Glutamatergic neuron (in vitro differentiated cells): ENCODE measurements at regions not wholly inside any gene's neighbourhood (a gene's known extent, or its start where the extent isn't known, plus 50 kb on each side); places are given as distances from the start of the nearest gene placed in this dataset.
"Not testable (repeated sequence)": the region's sequence is repeated elsewhere in the genome, so short reads cannot be mapped to it uniquely, and the experiment has no call there.

ENCODE experiments used
- DNase-seq: peaks from one replicate; pipeline ENCODE4 v3.0.0; 2022
- H3K27ac Mint-ChIP-seq: one replicate; pipeline ENCODE4 v1.8.0; 2020; ENCODE audit warnings: mild to moderate bottlenecking, mixed read lengths, inconsistent platforms; ENCODE audit not compliant: unreplicated experiment
- H3K27me3 Mint-ChIP-seq: one replicate; pipeline ENCODE4 v1.8.0; 2020; ENCODE audit warnings: mild to moderate bottlenecking, moderate library complexity, mixed read lengths, inconsistent platforms; ENCODE audit not compliant: unreplicated experiment
- H3K36me3 Mint-ChIP-seq: one replicate; pipeline ENCODE4 v1.8.0; 2020; ENCODE audit warnings: mild to moderate bottlenecking, mixed read lengths, inconsistent platforms; ENCODE audit not compliant: unreplicated experiment
- H3K4me1 Mint-ChIP-seq: one replicate; pipeline ENCODE4 v1.8.0; 2020; ENCODE audit warnings: mild to moderate bottlenecking, low read depth, mixed read lengths, inconsistent platforms; ENCODE audit not compliant: unreplicated experiment
- H3K4me3 Mint-ChIP-seq: one replicate; pipeline ENCODE4 v1.8.0; 2020; ENCODE audit warnings: mild to moderate bottlenecking, mixed read lengths, inconsistent platforms; ENCODE audit not compliant: unreplicated experiment
- H3K9me3 Mint-ChIP-seq: one replicate; pipeline ENCODE4 v1.8.0; 2020; ENCODE audit warnings: mild to moderate bottlenecking, moderate library complexity, mixed read lengths, inconsistent platforms; ENCODE audit not compliant: unreplicated experiment
- TF ChIP-seq, protein P1 (sequence below): fragments of 200-600 bp; sonication (generic); IDR thresholded peaks from one replicate; pipeline ENCODE4 v1.5.0; 2021; ENCODE audit not compliant: partially characterized antibody, unreplicated experiment

DNA sequence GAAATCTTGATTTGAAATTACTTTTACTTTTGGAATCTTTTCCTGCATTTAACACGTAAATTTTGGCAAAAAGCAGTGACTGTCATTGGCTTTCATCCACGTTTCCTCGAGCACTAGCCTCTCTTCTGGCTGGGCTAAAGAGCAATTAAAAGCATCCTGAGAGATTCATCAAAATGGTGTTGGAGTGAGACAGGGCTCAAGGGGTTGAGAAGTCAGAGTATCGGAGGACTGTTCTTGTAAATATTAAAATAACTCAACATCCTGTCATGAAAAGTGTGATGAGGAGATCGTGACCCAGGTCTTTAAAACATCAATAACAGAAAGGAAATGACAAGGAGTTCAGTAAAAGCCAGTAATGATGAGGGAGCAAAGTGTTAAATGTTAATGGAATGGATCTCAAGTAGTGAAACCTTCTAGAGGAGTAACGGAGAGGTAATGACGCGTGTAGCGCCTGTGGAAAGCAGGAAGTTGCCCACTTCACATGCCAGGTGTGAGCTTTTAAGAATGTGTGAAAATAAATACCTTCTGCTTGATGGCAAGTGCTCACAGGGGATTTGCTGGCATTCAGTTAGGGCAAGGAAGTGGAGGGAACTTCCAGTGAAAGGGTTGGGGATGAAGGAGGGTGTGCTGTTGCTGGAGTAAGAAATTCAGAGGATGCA, 754.4 kb downstream of the ADCYAP1 start:
- peaks cover under 1% of the 10 kb centered on the region for H3K27me3 Mint-ChIP-seq
- TF ChIP-seq, protein P1, sequence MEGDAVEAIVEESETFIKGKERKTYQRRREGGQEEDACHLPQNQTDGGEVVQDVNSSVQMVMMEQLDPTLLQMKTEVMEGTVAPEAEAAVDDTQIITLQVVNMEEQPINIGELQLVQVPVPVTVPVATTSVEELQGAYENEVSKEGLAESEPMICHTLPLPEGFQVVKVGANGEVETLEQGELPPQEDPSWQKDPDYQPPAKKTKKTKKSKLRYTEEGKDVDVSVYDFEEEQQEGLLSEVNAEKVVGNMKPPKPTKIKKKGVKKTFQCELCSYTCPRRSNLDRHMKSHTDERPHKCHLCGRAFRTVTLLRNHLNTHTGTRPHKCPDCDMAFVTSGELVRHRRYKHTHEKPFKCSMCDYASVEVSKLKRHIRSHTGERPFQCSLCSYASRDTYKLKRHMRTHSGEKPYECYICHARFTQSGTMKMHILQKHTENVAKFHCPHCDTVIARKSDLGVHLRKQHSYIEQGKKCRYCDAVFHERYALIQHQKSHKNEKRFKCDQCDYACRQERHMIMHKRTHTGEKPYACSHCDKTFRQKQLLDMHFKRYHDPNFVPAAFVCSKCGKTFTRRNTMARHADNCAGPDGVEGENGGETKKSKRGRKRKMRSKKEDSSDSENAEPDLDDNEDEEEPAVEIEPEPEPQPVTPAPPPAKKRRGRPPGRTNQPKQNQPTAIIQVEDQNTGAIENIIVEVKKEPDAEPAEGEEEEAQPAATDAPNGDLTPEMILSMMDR, result no peak
- H3K9me3 Mint-ChIP-seq, result no peaks in the 10 kb centered on the region
- H3K4me3 Mint-ChIP-seq, result no peak overlapping the region
- H3K27ac Mint-ChIP-seq, result peak overlapping the region; percentile 13
- DNase-seq, result no peak
- H3K36me3 Mint-ChIP-seq, result no peaks in the 10 kb centered on the region
- H3K4me1 Mint-ChIP-seq, result peaks cover 14% of the 10 kb centered on the region

GRCh38 chr18:1663879-1664705, 759.4 kb downstream of the ADCYAP1 start:
- H3K27ac Mint-ChIP-seq, result no peak overlapping the region
- H3K27me3 Mint-ChIP-seq, result peaks cover 4% of the 10 kb centered on the region
- no peaks in the 10 kb centered on the region for H3K36me3 Mint-ChIP-seq
- no peak overlapping the region for H3K4me3 Mint-ChIP-seq
- no peaks in the 10 kb centered on the region for H3K9me3 Mint-ChIP-seq
- peaks cover 10% of the 10 kb centered on the region for H3K4me1 Mint-ChIP-seq
- TF ChIP-seq, protein P1, result peak; percentile 93
- peak; percentile 82 for DNase-seq

DNA sequence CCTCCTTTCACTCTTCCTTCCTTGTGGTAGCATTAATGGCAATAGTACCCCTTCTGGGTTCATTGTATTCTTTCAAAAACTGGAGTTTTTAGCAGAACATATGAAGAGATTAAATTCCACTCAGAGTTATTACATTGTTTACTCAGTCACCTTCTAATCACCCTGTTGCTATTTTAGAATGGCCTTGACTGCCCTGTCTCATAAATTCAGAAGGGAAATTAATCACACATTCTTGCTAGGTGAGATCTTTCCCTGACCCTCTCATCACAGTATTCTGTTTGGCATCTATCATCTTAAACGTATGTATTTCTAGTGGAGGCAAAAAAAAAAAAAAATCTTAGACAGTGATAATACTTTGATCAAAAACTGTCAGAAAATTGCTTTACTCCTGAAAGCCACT, 760.4 kb downstream of the ADCYAP1 start:
- TF ChIP-seq, protein P1, result no peak
- no peak for DNase-seq
- Mint-ChIP-seq H3K27me3 (peaks cover 4% of the 10 kb centered on the region), H3K9me3 (no peaks in the 10 kb centered on the region), H3K4me3 (no peak overlapping the region), H3K4me1 (peaks cover 7% of the 10 kb centered on the region), H3K27ac (no peak overlapping the region), H3K36me3 (no peaks in the 10 kb centered on the region)

DNA sequence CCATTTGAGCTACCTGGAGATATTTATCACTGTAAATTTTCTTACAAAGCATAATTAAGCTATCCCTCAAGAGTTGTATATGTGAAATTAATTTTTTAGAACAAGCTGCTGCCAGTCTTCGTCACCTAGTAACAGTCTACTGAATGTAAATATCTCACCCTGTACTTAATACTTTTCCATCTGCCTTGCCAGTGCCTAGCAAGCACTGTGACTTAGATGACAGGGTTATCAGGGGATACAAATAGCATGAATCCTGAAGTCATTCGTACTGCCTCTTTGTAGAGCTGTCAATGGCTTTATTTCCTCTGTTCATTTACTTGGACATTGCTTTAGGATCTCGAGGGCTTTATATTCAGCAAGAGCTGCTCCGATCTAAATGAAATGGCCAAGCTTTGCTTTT, 763.6 kb downstream of the ADCYAP1 start:
- Mint-ChIP-seq H3K4me3 (no peak overlapping the region), H3K9me3 (no peaks in the 10 kb centered on the region), H3K27ac (no peak overlapping the region), H3K4me1 (no peaks in the 10 kb centered on the region), H3K27me3 (peaks cover 4% of the 10 kb centered on the region), H3K36me3 (no peaks in the 10 kb centered on the region)
- DNase-seq, result no peak
- TF ChIP-seq, protein P1, result no peak

DNA sequence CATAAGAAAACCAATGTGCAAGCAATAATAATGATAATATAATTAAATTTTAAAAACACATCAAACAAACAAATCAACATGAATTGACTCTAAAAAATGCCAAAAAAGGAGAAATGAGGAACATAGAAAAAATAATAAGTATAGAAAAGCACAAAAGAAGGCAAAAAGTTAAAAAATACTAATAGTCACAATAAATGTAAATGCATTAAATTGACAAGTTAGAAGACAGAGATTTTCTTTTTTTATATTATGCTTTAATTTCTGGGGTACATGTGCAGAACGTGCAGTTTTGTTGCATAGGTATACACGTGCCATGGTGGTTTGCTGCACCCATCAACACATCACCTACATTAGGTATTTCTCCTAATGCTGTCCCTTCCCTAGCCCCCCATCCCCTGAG, 767.0 kb downstream of the ADCYAP1 start:
- not testable (repeated sequence) for DNase-seq, H3K27ac Mint-ChIP-seq, H3K36me3 Mint-ChIP-seq, H3K27me3 Mint-ChIP-seq, H3K4me1 Mint-ChIP-seq, H3K4me3 Mint-ChIP-seq, H3K9me3 Mint-ChIP-seq
